ENCODE measurements at regions not wholly inside any gene's neighbourhood (a gene's known extent, or its start where the extent isn't known, plus 50 kb on each side); places are given as distances from the start of the nearest gene placed in this dataset.
"Not testable (repeated sequence)": the region's sequence is repeated elsewhere in the genome, so short reads cannot be mapped to it uniquely, and the experiment has no call there.

DNA sequence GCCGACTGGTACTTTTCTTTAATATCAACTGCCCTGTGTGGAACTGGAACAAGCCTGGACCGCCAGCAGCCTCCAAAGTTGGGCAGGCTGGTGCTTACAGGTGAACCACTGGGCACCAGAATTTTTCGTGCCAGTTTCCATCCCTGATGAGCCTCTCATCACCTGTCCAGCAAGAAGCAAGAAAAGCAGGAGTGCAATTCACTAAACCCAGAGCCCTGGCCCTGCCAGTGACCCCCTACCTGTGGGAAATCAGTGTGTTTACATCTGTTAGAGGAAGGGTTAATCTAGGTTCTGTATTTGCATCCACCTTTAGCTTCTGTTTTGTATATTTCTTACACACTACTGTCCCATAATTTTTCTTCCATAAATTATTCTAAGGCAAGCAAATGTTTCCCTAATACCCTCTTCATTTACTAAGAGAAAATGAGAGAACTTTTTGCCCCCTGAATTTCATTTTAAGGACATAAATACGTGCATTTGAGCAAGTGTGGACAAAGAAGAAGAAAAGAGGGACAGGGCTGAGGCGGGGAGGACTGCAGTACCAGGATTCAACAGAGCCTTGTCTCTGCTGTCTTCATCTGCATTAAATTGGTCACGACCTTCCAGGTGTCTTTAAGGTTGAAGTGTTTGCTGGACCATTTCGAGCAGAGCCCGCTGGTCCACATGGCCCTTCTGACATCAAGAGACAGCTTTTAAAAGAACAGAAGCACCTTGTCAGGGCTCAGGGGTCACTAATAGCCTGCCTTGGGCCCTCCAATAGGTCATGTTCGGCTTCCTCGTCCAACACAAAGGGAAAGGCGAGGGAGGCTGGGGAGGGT lies 763.1 kb downstream of the BCL11A start:
- no peak for DNase-seq (ENCODE audit: low read depth)

DNA sequence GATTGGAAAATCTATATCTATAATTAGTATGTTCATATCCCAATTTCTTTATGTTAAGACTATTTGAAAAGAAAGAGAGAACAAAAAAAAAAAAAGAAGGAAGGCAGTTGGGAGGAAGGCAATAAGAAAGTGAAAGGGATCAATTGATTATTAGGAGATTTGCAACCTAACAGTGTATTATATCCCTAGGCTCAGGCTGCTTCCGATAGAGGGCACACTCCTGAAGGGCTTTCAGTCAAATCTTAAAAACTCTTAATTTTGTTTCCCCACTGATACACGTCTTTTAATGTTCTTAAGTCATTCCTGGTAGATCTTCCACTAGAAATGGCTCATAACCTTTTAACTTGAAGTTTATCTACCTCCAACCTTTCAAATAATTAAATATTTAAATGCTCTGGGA lies 763.9 kb downstream of the BCL11A start:
- no peak for DNase-seq (ENCODE audit: low read depth)

DNA sequence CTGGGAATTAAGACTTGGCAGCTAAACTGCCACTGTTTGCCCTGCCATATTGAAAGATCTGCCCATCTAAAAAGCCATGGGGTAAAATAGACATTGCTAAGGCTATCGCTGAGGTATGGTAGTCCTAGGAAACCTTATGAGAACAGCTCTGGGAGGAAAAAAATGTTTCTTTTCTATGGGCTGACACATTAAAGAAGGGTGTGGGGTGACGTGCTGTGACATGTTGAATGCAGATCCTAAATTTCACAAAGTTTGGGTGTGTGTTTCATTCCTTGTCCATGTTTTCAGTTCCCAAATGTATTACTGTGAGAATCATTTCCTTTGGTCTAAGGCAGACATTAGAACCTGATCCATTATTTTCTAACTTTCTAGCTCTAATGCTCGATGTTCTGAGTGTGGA lies 766.4 kb downstream of the BCL11A start:
- DNase-seq (ENCODE audit: low read depth) = no peak

DNA sequence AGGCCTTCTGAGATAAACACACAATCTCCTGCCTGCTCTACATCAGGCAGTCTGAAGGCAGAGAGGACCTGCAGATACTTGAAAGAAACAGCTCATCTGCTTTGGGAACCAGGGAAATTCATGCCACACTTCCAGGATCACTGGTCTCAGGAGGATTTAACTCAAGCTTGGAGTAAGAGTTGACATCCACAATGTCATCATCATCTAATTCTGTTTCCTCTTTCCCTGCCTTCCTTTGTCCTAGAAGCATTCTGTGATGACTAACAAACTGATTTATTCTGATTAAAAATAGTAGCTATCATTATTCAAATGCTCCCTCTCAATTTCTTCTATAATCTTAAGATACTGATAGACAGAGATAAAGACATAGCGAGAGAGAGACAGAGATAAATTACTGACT lies 766.8 kb downstream of the BCL11A start:
- no peak for DNase-seq (ENCODE audit: low read depth)

DNA sequence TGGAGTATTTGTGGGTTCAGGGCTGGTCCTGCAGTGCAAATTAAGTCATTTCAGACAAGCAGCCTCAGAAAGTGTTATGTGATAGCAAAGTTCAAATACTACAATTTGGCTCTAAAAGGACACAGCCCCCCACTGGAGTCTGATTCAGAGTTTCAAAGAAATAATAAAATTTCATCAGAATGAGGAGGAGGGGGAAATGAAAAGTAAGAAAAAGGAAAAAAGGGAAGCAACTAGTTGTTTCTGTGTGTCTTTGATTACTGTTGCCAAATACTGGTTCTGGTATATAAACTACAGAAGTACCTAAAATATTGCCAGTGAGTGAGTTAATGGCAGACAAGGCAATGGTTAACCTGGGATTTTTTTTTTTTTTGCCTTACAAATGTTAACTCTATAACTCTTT lies 773.9 kb downstream of the BCL11A start:
- no peak for DNase-seq (ENCODE audit: low read depth)

DNA sequence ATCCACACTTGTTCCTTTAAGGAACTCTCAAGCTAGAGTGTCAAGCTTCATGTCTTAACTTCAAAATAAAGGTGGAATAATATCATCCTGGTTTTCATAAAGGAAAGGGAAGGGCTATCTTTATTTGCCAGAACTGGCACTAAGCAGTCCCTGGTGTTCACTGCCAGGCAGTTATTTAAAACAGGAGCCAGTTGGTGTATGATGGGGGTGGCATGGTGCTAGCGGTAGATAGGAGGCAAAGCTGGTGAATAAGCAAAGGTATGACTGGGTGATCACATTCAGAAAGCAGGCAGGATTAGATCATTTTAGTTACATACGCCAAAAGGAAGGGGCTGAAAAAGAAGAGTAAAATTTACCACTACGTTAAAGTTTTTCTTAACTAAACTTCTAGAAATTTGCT lies 776.3 kb downstream of the BCL11A start:
- no peak for DNase-seq (ENCODE audit: low read depth)

DNA sequence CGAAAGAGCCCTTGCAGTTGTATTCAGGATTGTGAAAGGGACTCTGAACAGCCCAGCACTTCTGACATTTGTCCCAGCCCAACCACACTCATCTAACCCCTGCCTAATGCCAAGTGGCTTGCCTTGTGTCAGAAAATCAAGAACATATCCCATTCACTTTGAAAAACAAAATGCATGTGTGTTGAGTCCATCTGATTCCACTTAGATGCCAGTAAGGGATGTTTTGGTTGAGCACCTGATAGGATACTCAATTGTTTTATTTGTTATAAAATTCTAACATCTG lies 776.8 kb downstream of the BCL11A start:
- DNase-seq (ENCODE audit: low read depth) = no peak

DNA sequence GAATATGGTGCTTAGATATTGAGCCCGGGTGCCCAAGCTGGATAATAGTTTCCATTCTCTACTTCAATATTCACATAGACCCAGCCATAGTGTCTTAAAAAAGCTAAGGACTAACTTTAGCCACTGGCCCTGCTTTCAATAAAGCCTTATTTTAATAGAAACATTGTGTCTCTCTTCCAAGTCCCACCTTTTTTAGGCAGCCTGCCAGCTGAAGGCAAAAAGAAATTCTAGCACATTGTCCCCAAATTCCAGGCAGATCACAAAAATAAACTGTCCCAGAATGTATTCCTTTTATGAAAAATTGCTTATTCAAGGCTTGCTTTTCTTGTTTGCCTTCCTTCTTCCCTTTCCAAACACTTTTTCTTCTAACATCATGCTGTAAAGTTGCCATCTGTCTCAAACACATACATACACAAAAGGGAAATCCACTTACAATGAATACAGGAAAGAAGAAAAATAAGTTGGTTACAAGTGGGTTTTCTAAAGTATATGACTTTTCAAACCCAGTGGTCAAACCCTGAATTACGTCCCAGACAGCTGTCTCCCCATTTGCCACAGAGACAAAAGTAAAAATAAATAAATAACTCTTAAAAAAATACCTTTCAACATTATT lies 778.5 kb downstream of the BCL11A start:
- DNase-seq (ENCODE audit: low read depth) = no peak

DNA sequence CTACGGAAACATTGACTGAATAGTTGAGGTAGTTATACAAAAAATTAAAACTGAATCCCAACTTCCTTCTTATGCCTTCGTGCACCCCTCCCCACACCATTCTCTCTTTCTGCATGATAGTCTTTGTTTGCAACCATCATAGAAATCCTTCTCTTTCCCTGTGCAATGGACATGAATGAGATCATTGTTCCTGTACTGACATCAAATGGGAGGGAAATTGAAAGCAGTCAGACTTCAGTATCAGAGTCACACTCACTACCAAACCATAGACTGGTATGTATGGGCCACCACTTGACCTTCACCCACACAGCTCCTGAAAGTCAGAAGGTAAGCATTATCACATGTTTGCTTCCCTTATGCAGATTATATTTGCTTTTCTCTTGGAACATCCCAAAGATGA lies 782.8 kb downstream of the BCL11A start:
- DNase-seq (ENCODE audit: low read depth) = no peak

DNA sequence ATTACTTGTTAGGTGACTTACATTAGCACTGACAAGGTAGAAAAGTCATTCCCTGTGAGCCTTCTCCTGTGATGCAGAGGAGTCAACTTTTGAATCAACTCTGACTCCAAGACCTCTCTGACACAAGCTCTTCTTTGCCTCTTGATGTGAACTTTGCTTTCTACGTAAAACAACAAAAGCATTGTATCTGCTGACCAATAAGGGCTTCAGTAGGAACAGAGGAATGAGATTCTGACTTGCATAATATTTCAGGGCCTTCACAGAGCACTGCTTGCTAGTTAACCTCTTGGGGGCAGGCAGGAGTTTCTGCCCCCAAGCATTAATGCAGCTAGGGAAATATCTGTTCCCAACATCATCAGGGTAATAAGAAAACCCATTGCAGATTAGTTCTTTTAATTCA lies 791.5 kb downstream of the BCL11A start:
- DNase-seq (ENCODE audit: low read depth) = no peak

DNA sequence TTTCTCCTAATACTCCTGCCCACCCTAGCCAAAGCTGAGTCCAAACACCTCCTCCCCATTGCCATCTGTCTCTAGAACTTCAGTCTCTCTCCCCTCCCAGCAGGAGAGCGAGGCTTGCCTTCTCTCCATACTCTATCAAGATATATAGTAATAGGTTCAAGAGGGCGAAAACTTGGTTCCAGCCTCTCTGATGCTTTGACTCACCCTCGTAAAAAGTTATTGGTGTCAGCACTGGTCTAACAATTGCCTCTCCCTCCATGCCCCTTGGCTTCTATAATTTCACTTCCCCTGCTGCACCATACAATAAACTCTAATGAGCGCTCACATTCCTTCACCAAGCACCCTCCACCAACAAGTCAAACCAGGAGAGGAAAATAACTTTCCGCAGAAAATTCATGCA lies 797.3 kb downstream of the BCL11A start:
- no peak for DNase-seq (ENCODE audit: low read depth)

DNA sequence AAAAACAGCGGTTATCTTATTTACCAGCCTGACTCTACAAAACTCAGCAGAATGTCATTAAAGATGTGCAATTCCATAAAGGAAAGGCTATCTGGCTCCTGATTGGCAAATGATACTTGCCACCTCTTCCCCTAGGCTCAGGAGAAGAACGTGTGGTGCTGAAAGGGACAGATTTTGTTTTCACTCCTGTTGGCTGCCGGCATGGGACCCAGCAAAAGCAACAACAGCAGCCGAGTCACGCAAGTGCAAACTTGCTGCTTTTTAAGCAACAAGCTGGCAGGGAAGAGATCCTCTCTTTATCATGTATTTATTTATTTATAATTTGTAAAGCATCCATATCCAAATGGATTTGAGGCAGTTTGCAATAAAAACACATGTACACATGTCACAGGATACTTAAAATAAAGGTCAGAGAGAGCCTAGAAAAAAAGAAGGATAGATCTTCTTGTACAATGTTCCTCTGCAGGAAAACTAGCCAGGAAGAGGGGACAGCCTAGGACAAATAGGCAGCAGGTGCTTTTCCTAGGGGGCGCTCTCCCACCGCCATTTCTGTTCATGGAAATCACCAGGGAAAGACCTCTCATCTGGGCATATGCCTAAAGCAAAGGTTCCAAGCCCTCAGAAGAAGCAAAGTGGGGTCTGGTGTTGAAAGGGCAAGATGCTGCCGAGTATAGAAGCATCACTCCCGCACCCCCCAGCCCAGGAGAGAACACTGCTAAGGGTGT lies 799.3 kb downstream of the BCL11A start:
- no peak for DNase-seq (ENCODE audit: low read depth)

DNA sequence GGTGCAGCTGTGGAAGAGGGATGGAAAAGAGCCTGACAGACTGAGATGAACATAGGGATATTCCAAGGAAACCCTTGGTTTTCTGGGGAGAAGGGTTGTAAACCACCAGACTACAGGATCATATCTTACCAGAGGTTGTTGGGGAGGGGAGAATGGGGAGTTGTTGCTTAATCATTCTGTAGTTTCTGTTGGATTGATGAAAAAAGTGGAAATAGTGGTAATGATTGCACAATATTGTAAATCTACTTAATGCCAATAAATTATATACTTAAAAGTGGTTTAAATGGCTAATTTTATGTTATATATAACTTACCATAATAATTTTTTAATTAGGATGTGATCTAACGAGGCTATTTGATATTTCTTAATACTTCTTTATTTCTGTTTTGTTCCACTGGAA lies 800.9 kb downstream of the BCL11A start:
- no peak for DNase-seq (ENCODE audit: low read depth)

DNA sequence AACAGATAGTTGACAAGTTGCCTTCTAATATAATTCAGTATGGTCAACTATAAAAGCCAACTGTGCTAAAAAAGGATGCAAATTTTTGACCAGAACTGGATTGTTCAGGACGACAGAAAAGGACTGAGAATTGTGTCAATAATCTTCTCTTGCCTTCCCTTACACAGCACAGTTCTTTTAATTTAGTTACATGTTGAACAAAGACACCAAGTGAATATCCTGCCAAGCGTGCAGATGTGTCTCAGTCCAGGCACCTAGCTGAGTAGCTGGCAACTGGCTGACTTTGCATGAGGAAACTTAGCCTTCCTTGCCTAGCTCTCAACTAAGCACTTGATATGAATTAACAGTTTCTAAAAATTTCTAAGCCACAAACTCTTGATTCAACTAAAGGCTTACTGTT lies 801.4 kb downstream of the BCL11A start:
- no peak for DNase-seq (ENCODE audit: low read depth)

DNA sequence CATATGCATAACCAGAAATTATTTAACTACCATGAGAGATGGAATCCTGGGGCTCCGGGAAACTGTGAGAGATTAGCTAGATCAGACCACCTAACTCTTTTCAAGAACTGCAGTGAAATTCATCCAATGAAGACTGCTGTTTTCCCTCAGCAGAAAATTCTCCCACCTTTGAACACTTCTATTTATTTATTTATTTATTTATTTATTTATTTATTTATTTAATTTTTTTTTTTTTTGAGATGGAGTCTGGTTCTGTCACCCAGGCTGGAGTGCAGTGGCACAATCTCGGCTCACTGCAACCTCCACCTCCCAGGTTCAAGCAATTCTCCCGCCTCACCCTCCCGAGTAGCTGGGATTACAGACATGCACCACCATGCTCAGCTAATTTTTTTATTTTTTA lies 802.2 kb downstream of the BCL11A start:
- not testable (repeated sequence) for DNase-seq (ENCODE audit: low read depth)

DNA sequence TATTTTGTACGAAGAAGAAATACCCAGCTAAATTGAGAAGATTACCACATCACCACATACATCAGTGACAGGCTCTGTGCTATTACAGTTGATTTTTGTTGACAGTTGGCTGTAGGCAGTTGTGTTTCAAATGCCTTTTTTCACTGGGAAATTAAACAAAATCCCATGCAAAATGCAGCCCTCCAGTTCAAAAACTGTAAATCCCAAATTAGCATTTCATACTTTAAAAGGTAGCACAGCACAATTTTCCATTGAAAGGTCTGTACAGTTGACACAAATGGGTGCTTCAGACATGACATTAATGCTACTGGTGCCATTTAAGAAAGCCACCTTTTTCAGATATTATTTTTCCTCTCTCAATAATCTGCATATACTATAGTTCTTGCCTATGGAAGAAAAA lies 807.2 kb downstream of the BCL11A start:
- no peak for DNase-seq (ENCODE audit: low read depth)

DNA sequence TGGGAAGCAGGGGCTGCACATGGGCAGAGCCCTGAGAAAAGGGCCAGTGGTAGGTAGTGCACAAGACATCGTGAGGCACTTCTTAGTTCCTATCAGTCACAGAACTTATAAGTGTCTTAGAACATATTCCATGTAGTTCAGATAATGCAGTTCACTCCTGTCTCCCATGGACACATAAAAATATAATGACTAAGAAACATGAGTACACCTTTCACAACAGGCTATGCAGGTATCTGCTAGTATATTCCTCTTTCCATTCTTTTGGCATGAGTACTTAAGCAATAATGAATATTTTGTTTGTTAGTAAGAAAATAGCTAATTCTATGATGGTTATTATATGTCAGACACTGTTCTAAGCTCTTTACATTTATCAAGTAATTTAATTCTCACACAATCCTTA lies 808.4 kb downstream of the BCL11A start:
- DNase-seq (ENCODE audit: low read depth) = no peak

DNA sequence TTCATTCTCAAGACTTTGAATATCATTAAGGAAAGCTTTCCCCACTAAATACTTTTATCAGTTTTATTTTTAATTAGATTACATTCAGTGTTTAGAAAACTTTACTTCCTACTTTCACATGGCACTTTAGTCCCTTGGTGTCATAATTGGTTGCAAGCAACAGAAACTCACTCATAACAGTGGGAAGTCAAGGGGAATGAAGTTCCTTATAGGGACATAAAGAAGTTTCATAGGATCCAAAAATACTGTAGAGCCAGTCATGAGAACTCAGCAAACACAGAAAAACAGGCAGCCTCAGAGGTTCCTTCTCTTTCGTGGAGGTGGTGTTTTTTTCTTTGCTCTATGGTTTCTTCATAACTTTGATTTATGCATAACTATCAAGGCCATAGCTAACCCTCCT lies 809.0 kb downstream of the BCL11A start:
- no peak for DNase-seq (ENCODE audit: low read depth)

DNA sequence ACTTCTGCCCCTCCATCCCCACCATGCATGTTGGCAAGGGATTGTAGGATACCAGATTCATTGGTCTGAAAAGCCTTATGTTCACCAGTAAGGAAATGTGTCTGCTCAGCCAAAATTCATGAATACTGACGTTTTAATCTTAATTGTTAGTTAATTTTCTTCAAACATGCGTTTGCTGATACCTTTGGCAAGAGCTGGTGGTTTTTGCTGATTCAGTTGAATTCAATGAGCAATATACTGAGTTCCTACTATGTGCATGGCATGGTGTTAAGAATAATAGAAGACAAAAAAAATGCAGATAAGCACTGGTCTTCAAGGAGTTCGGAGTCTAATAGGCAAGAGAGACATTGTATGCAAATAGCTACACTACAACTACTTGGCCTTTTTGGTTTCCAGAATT lies 811.6 kb downstream of the BCL11A start:
- no peak for DNase-seq (ENCODE audit: low read depth)

DNA sequence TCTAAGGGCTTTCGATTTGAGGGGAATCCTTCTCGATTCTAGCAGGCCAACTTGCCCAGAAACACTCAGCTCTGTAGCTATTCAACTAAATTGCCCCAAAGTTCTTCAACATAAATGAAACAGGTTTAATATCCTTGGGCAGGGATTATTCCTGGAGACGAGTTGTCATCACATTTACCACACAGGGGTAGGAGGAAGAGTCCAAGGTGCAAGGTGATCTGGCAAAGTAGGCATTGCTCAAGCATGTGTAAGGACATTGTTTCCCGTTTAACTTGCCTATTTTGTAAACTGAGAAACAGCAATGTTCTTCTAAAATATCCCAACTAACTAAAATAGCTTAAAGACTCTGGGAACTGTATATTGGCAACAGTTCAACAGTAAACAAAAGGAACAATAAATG lies 814.3 kb downstream of the BCL11A start:
- DNase-seq (ENCODE audit: low read depth) = no peak

DNA sequence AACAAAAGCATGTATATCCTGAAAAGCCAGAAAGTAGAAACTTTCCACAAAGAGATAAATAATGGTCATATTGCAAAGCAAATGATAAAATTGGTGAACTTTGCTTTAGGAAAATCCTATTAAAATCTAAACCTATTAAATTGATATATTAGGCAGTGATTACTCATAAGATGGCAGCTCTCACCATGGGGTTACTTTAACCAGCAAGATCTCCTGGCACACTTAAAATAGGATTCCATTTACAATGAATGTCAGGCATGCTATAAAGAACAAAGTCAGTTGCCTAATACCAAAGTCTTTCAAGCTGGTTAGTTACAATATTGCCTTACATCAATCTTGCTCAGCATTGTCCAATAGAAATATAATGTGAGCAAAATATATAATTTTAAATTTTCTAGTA lies 816.2 kb downstream of the BCL11A start:
- no peak for DNase-seq (ENCODE audit: low read depth)

DNA sequence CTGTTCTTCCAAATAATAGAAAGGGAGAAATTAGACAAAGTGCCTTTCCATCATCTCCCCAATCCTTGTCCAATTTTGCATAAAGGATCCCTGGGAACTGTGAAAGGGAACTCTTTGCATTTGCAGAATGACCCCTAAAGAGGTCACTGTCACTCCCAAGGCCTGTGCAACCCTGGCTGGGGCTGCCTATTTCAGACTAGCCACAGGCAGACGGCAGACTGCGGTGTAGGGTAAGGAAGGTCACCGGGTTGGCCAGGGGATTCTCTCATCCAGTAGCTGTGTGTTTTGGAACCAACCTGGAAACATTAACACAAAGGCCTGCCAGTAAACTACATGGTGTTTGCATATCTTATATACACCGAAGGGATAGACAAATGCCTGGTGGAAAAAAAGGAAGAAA lies 818.7 kb downstream of the BCL11A start:
- no peak for DNase-seq (ENCODE audit: low read depth)

DNA sequence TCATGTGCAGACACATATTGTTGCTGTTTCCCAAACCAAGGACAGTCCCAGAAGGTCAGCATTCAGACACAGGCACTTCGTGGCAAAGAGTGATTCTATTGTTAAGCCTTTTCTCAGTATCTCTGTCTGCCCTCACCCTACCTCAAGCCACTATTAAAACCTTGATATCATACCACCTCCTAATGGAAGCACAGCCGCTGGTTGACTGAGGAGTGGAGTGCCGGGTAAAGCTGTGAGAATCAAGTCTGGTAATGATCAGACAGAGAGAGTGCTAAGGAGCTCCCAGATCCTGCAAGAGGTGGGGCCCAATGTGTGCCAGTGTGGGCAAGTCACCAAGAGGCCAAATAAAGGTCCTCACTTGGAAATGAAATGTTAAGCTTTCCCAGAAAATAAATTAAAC lies 819.5 kb downstream of the BCL11A start:
- DNase-seq (ENCODE audit: low read depth) = no peak

DNA sequence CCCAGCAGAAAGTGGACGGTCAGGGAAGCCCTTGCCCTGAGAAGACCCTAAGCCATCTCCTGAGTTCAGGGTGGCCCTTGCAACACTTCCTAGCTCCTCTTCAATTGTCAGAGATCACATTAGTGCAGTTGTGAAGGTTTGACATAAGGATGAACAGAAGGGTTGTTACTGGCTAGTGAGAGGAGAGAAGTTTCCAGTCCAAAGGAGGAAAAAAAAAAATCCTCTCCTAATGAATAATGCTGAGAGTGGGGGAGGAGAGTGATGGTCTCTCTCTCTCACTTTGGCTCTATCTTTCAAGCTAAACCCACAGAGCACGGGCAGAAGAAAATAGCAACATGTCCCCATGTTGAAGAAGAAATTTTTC lies 819.9 kb downstream of the BCL11A start:
- no peak for DNase-seq (ENCODE audit: low read depth)

All from activated T-cell treated with anti-CD3 and anti-CD28 coated beads for 24 hours (primary cell).